SK-N-SH treated with all-trans-retinoic acid at 6 μM for 48 hours (cell line): ENCODE measurements at regions not wholly inside any gene's neighbourhood (a gene's known extent, or its start where the extent isn't known, plus 50 kb on each side); places are given as distances from the start of the nearest gene placed in this dataset.

Source experiments
- TSHZ2 ChIP-seq: fragments of 250-450 bp; sonication (Bioruptor Pico); IDR thresholded peaks from 2 replicates; pipeline ENCODE4 v1.5.0; 2020; ENCODE audit warnings: mild to moderate bottlenecking, moderate library complexity
- ZNF565 ChIP-seq: fragments of 450-650 bp; formaldehyde crosslinking; conservative IDR thresholded peaks from 2 replicates; pipeline ENCODE4 v1.5.0; 2020; ENCODE audit warnings: low read depth, mild to moderate bottlenecking, moderate library complexity
- TF ChIP-seq, protein P1 (sequence below): fragments of 250-450 bp; sonication (Bioruptor Pico); IDR thresholded peaks from 2 replicates; pipeline ENCODE4 v1.5.1; 2020; ENCODE audit warnings: low read depth, mild to moderate bottlenecking, moderate library complexity

DNA sequence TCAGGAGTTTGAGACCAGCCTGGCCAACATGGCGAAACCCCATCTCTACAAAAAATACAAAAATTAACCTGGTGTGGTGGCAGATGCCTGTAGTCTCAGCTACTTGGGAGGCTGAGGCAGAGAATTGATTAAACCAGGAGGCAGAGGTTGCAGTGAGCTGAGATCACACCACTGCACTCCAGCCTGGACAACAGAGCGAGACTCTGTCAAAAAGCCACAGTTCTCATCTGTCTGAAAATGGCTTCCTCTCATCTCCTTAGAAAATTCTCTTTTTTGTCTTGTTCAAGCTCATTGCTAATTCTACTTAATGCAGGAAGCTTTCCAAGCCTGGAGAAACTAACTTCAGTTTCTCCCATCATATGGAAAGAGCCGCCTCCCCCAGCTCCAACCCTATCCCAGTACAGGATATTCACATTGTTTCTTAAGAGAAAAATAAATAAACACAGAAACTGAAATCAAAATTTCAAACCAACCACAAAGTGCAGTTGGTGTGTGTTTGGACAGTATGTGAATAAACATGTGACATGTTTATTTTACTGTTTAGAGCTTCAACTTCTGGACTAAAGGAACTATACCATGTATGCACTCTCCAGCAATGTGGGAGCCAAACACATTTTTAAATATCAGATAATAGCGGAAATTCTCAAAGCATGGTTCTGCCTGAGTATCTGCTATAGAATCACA lies 55.0 kb upstream of the GAB1 start:
- no peak for TF ChIP-seq TSHZ2
- TF ChIP-seq, protein P1, sequence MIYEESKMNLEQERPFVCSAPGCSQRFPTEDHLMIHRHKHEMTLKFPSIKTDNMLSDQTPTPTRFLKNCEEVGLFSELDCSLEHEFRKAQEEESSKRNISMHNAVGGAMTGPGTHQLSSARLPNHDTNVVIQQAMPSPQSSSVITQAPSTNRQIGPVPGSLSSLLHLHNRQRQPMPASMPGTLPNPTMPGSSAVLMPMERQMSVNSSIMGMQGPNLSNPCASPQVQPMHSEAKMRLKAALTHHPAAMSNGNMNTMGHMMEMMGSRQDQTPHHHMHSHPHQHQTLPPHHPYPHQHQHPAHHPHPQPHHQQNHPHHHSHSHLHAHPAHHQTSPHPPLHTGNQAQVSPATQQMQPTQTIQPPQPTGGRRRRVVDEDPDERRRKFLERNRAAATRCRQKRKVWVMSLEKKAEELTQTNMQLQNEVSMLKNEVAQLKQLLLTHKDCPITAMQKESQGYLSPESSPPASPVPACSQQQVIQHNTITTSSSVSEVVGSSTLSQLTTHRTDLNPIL, result no peak
- TF ChIP-seq ZNF565 (CRISPR knock-in tag), result no peak
